ENCODE measurements at regions not wholly inside any gene's neighbourhood (a gene's known extent, or its start where the extent isn't known, plus 50 kb on each side); places are given as distances from the start of the nearest gene placed in this dataset.

- no peaks in the 10 kb centered on the region for H3K4me1 ChIP-seq (ENCODE audit: control insufficient read depth in 1 of 2, insufficient read depth in 1 of 2, low read depth in 1 of 2, low read length in 1 of 2)
- no peaks in the 10 kb centered on the region for H3K36me3 ChIP-seq
- no peak overlapping the region for H3K4me3 ChIP-seq (ENCODE audit: low read depth in 1 of 2, low read length in 1 of 2)
- no peaks in the 10 kb centered on the region for H3K27me3 ChIP-seq
- H3K27ac ChIP-seq: no peak overlapping the region
- no peak for TF ChIP-seq CTCF (IDR thresholded peaks at IDR 0.05)
- no peaks in the 10 kb centered on the region for H3K9me3 ChIP-seq
Measured at GRCh38 chr7:152969335-152969734, 209.8 kb downstream of the ACTR3B start.

- Histone ChIP-seq H3K4me3 (ENCODE audit: low read depth in 1 of 2, low read length in 1 of 2) (no peak overlapping the region), H3K4me1 (ENCODE audit: control insufficient read depth in 1 of 2, insufficient read depth in 1 of 2, low read depth in 1 of 2, low read length in 1 of 2) (no peaks in the 10 kb centered on the region), H3K27ac (no peak overlapping the region), H3K27me3 (no peaks in the 10 kb centered on the region), H3K36me3 (no peaks in the 10 kb centered on the region), H3K9me3 (no peaks in the 10 kb centered on the region)
- TF ChIP-seq CTCF (IDR thresholded peaks at IDR 0.05): no peak
Measured at GRCh38 chr7:152969839-152970238, 210.3 kb downstream of the ACTR3B start.

GRCh38 chr7:152970481-152970880 is 210.9 kb downstream of the ACTR3B start:
- no peak overlapping the region for H3K27ac ChIP-seq
- TF ChIP-seq CTCF (IDR thresholded peaks at IDR 0.05): no peak
- no peaks in the 10 kb centered on the region for H3K27me3 ChIP-seq
- no peaks in the 10 kb centered on the region for H3K4me1 ChIP-seq (ENCODE audit: control insufficient read depth in 1 of 2, insufficient read depth in 1 of 2, low read depth in 1 of 2, low read length in 1 of 2)
- H3K9me3 ChIP-seq: no peaks in the 10 kb centered on the region
- H3K36me3 ChIP-seq: no peaks in the 10 kb centered on the region
- H3K4me3 ChIP-seq (ENCODE audit: low read depth in 1 of 2, low read length in 1 of 2): no peak overlapping the region

- no peak overlapping the region for H3K4me3 ChIP-seq (ENCODE audit: low read depth in 1 of 2, low read length in 1 of 2)
- H3K36me3 ChIP-seq: no peaks in the 10 kb centered on the region
- no peaks in the 10 kb centered on the region for H3K27me3 ChIP-seq
- H3K27ac ChIP-seq: no peak overlapping the region
- no peak for TF ChIP-seq CTCF (IDR thresholded peaks at IDR 0.05)
- H3K4me1 ChIP-seq (ENCODE audit: control insufficient read depth in 1 of 2, insufficient read depth in 1 of 2, low read depth in 1 of 2, low read length in 1 of 2): no peaks in the 10 kb centered on the region
- H3K9me3 ChIP-seq: no peaks in the 10 kb centered on the region
Measured at GRCh38 chr7:152974577-152974976, 215.0 kb downstream of the ACTR3B start.

GRCh38 chr7:152975076-152975475 is 215.5 kb downstream of the ACTR3B start:
- H3K9me3 ChIP-seq: no peaks in the 10 kb centered on the region
- H3K4me3 ChIP-seq (ENCODE audit: low read depth in 1 of 2, low read length in 1 of 2): no peak overlapping the region
- H3K27ac ChIP-seq: no peak overlapping the region
- no peaks in the 10 kb centered on the region for H3K36me3 ChIP-seq
- no peaks in the 10 kb centered on the region for H3K27me3 ChIP-seq
- no peak for TF ChIP-seq CTCF (IDR thresholded peaks at IDR 0.05)
- no peaks in the 10 kb centered on the region for H3K4me1 ChIP-seq (ENCODE audit: control insufficient read depth in 1 of 2, insufficient read depth in 1 of 2, low read depth in 1 of 2, low read length in 1 of 2)

- H3K27me3 ChIP-seq: no peaks in the 10 kb centered on the region
- no peak overlapping the region for H3K27ac ChIP-seq
- no peak for TF ChIP-seq CTCF (IDR thresholded peaks at IDR 0.05)
- H3K4me3 ChIP-seq (ENCODE audit: low read depth in 1 of 2, low read length in 1 of 2): no peak overlapping the region
- no peaks in the 10 kb centered on the region for H3K4me1 ChIP-seq (ENCODE audit: control insufficient read depth in 1 of 2, insufficient read depth in 1 of 2, low read depth in 1 of 2, low read length in 1 of 2)
- H3K36me3 ChIP-seq: no peaks in the 10 kb centered on the region
- H3K9me3 ChIP-seq: no peaks in the 10 kb centered on the region
Measured at GRCh38 chr7:152979376-152979775, 219.8 kb downstream of the ACTR3B start.

Data from neutrophil (primary cell).